ENCODE measurements at regions not wholly inside any gene's neighbourhood (a gene's known extent, or its start where the extent isn't known, plus 50 kb on each side); places are given as distances from the start of the nearest gene placed in this dataset.
A peak's percentile ranks its signal among the peaks of the same experiment; 100 is the strongest.

GRCh38 chr6:21648475-21649050 is 55.0 kb downstream of the SOX4 start:
- H3K36me3 ChIP-seq (ENCODE audit: insufficient read depth, low read length): no peaks in the 10 kb centered on the region
- FAIRE-seq (no peak), DNase-seq (ENCODE audit: low read depth) (no peak)
- no peaks in the 10 kb centered on the region for H3K4me1 ChIP-seq (ENCODE audit: insufficient read depth, low read length)
- H3K9me3 ChIP-seq (ENCODE audit: insufficient read depth, low read depth, low read length): no peaks in the 10 kb centered on the region
- H2AFZ ChIP-seq (ENCODE audit: low read depth, low read length): no peak overlapping the region
- no peak overlapping the region for H3K4me2 ChIP-seq (ENCODE audit: low read length)
- H4K20me1 ChIP-seq (ENCODE audit: insufficient read depth, low read length): no peaks in the 10 kb centered on the region
- no peak overlapping the region for H3K4me3 ChIP-seq (ENCODE audit: insufficient read depth, low read depth, low read length)
- Mint-ChIP-seq H3K27me3 (ENCODE audit: low read depth, unreplicated experiment) (no peaks in the 10 kb centered on the region), H3K9me3 (ENCODE audit: unreplicated experiment) (peaks cover 10% of the 10 kb centered on the region), H3K27ac (ENCODE audit: unreplicated experiment) (no peak overlapping the region), H3K4me3 (ENCODE audit: unreplicated experiment) (no peak overlapping the region), H3K36me3 (ENCODE audit: low read depth, unreplicated experiment) (peaks cover 3% of the 10 kb centered on the region), H3K4me1 (ENCODE audit: low read depth, unreplicated experiment) (no peaks in the 10 kb centered on the region)
- H3K79me2 ChIP-seq (ENCODE audit: insufficient read depth, low read length): no peaks in the 10 kb centered on the region
- TF ChIP-seq CTCF (IDR thresholded peaks at IDR 0.05; ENCODE audit: insufficient read depth, low read depth, low read length) (no peak), EZH2 (IDR thresholded peaks at IDR 0.05; ENCODE audit: insufficient read depth, low read length) (no peak)
- no peak overlapping the region for H3K9ac ChIP-seq (ENCODE audit: low read length)
- H3K27me3 ChIP-seq (ENCODE audit: insufficient read depth, low read length): no peaks in the 10 kb centered on the region
- H3K27ac ChIP-seq (ENCODE audit: low read depth, low read length): no peak overlapping the region

- no peaks in the 10 kb centered on the region for H3K79me2 ChIP-seq (ENCODE audit: insufficient read depth, low read length)
- no peak for TF ChIP-seq CTCF (IDR thresholded peaks at IDR 0.05; ENCODE audit: insufficient read depth, low read depth, low read length)
- TF ChIP-seq EZH2 (IDR thresholded peaks at IDR 0.05; ENCODE audit: insufficient read depth, low read length): no peak
- Mint-ChIP-seq H3K36me3 (ENCODE audit: low read depth, unreplicated experiment) (peaks cover 3% of the 10 kb centered on the region), H3K27me3 (ENCODE audit: low read depth, unreplicated experiment) (peaks cover 5% of the 10 kb centered on the region), H3K9me3 (ENCODE audit: unreplicated experiment) (peaks cover 10% of the 10 kb centered on the region), H3K4me3 (ENCODE audit: unreplicated experiment) (no peak overlapping the region), H3K4me1 (ENCODE audit: low read depth, unreplicated experiment) (no peaks in the 10 kb centered on the region), H3K27ac (ENCODE audit: unreplicated experiment) (no peak overlapping the region)
- no peak overlapping the region for H2AFZ ChIP-seq (ENCODE audit: low read depth, low read length)
- H3K36me3 ChIP-seq (ENCODE audit: insufficient read depth, low read length): no peaks in the 10 kb centered on the region
- DNase-seq (ENCODE audit: low read depth) (no peak), FAIRE-seq (no peak)
- no peak overlapping the region for H3K27ac ChIP-seq (ENCODE audit: low read depth, low read length)
- H3K27me3 ChIP-seq (ENCODE audit: insufficient read depth, low read length): no peaks in the 10 kb centered on the region
- H3K4me2 ChIP-seq (ENCODE audit: low read length): no peak overlapping the region
- no peak overlapping the region for H3K4me3 ChIP-seq (ENCODE audit: insufficient read depth, low read depth, low read length)
- no peaks in the 10 kb centered on the region for H3K9me3 ChIP-seq (ENCODE audit: insufficient read depth, low read depth, low read length)
- H3K9ac ChIP-seq (ENCODE audit: low read length): no peak overlapping the region
- H4K20me1 ChIP-seq (ENCODE audit: insufficient read depth, low read length): no peaks in the 10 kb centered on the region
- H3K4me1 ChIP-seq (ENCODE audit: insufficient read depth, low read length): no peaks in the 10 kb centered on the region
Measured at GRCh38 chr6:21653323-21653722, 59.8 kb downstream of the SOX4 start.

GRCh38 chr6:21653905-21654304 is 60.4 kb downstream of the SOX4 start:
- peaks cover 3% of the 10 kb centered on the region for H3K36me3 Mint-ChIP-seq (ENCODE audit: low read depth, unreplicated experiment)
- H3K27ac ChIP-seq (ENCODE audit: low read depth, low read length): no peak overlapping the region
- H3K27me3 Mint-ChIP-seq (ENCODE audit: low read depth, unreplicated experiment): peaks cover 5% of the 10 kb centered on the region
- H3K9me3 Mint-ChIP-seq (ENCODE audit: unreplicated experiment): peaks cover 10% of the 10 kb centered on the region
- H3K27me3 ChIP-seq (ENCODE audit: insufficient read depth, low read length): no peaks in the 10 kb centered on the region
- H3K27ac Mint-ChIP-seq (ENCODE audit: unreplicated experiment): no peak overlapping the region
- no peaks in the 10 kb centered on the region for H3K4me1 Mint-ChIP-seq (ENCODE audit: low read depth, unreplicated experiment)
- H3K4me1 ChIP-seq (ENCODE audit: insufficient read depth, low read length): no peaks in the 10 kb centered on the region
- no peak overlapping the region for H3K4me3 Mint-ChIP-seq (ENCODE audit: unreplicated experiment)
- no peaks in the 10 kb centered on the region for H3K79me2 ChIP-seq (ENCODE audit: insufficient read depth, low read length)
- FAIRE-seq: no peak
- no peaks in the 10 kb centered on the region for H4K20me1 ChIP-seq (ENCODE audit: insufficient read depth, low read length)
- no peak overlapping the region for H3K4me2 ChIP-seq (ENCODE audit: low read length)
- peak overlapping the region; percentile 63 for H2AFZ ChIP-seq (ENCODE audit: low read depth, low read length)
- no peaks in the 10 kb centered on the region for H3K9me3 ChIP-seq (ENCODE audit: insufficient read depth, low read depth, low read length)
- no peaks in the 10 kb centered on the region for H3K36me3 ChIP-seq (ENCODE audit: insufficient read depth, low read length)
- DNase-seq (ENCODE audit: low read depth): no peak
- no peak overlapping the region for H3K4me3 ChIP-seq (ENCODE audit: insufficient read depth, low read depth, low read length)
- no peak overlapping the region for H3K9ac ChIP-seq (ENCODE audit: low read length)
- TF ChIP-seq EZH2 (IDR thresholded peaks at IDR 0.05; ENCODE audit: insufficient read depth, low read length): no peak
- TF ChIP-seq CTCF (IDR thresholded peaks at IDR 0.05; ENCODE audit: insufficient read depth, low read depth, low read length): no peak
